GM19468 (cell line): ENCODE measurements at regions not wholly inside any gene's neighbourhood (a gene's known extent, or its start where the extent isn't known, plus 50 kb on each side); places are given as distances from the start of the nearest gene placed in this dataset.

Source experiments
- ATAC-seq: cut with Tn5 transposase; IDR thresholded peaks from one replicate; pipeline ENCODE4 v1.9.1; 2021; ENCODE audit warnings: mild to moderate bottlenecking, moderate library complexity, moderate number of reproducible peaks; ENCODE audit not compliant: unreplicated experiment; ENCODE audit errors: extremely low read depth

DNA sequence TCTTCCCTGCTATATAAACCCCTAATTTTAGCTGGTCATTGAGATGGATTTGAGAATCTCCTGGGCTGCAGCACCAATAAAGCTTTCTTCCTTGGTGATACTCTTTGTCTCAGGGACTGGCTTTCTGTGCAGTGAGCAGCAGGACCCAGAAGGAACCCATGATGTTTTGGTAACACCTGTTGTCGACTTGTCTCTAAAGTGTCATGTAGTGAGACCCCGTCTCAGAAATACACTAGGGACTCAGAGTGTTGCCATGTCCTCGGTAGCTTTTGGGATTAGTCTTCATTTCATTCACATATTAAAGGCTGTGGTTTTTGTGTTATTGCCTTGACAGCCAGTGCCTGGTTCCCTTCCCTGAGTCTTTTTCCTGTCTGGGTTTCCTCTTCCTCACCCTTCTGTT lies 1078.7 kb downstream of the TBC1D22A start:
- ATAC-seq: no peak

DNA sequence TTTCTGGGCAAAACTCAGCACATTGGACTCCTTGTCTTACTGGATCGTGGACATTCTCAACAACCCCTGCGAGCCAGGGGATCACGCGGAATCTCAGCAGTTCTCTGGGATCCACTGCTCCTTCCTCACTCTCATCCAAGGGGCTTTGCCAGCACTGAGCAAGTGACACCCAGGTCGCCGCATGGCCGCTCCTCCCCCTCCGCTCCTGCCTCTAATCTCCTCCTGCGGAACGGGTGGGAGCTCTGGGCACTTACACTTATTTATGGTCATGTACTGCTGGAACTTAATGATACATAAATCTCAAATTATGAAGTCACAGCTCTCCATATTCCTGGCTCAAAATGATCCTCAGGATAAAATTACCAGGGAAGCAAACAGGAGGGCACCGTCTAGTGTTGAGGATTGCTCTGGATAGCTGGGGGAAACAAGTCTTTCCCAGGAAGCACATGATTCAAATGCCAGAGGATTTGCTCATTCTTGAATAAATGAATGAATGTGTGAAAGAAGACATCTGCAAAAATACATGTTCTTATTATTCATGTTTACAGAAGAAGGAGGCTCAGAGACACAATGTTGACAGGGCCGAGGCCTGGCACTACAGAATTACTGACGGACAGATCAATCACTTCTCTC lies 1077.3 kb downstream of the TBC1D22A start:
- no peak for ATAC-seq

DNA sequence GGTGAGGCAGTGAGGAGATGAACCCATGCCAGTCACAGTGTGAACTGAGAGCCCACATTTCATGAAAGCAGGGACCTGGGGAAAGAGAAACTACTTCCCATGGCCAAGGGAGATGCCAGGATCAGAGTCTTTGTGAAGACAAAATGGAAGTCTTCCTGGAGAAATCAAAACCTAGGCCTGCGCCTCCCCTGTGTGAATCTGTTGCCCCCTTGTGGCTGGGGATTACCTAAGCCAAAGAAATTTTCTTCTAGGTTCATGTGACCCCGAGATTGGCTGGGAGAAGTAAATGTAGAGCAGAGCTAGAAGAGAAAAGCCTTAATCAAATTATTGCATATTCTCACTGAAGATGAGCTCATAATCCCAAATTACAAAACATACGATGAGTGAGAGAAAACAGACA lies 1075.3 kb downstream of the TBC1D22A start:
- no peak for ATAC-seq

GRCh38 chr22:47836957-47837356 lies 1074.5 kb downstream of the TBC1D22A start:
- no peak for ATAC-seq

DNA sequence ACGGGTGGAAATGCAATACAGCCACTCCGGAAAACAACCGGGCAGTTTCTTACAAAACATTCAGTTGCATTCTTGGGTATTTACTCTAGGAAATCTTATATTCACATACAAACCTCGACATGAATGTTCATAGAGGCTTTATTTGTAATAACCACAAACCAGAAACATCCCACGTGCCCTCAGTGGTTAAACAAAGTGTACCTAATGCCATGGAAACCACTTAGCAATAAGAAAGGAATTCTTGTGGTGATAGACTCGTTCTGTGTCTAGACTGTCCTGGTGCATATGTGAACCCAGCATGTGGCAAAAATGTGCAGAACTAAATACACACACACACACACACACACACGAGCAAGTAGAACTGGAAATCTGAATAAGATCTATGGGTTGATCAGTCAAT lies 1073.3 kb downstream of the TBC1D22A start:
- ATAC-seq: no peak

GRCh38 chr22:47826016-47826415 lies 1063.6 kb downstream of the TBC1D22A start:
- no peak for ATAC-seq

- ATAC-seq: no peak
These were observed 1060.0 kb downstream of the TBC1D22A start for GRCh38 chr22:47822422-47822821.

- no peak for ATAC-seq
These were observed 1056.0 kb downstream of the TBC1D22A start for GRCh38 chr22:47818496-47818895.

DNA sequence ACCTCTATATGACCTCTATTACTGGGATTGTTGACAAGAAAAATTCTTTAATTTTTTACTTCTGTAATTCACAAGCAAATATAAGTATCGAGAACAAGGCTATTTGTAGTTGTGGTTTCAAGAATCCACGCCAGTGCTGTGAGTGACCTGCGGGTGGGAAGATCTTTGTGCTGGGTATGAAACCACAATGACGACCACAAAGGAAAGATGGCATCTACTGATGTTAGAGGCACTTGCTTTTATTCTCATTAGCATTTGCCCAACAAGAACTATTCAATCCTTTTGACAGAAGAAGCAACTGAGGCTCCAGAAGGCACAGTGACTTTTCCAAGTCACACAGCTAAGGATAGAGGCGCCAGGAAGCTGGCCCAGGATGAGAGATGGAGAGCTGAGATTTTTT lies 1054.9 kb downstream of the TBC1D22A start:
- ATAC-seq: no peak

DNA sequence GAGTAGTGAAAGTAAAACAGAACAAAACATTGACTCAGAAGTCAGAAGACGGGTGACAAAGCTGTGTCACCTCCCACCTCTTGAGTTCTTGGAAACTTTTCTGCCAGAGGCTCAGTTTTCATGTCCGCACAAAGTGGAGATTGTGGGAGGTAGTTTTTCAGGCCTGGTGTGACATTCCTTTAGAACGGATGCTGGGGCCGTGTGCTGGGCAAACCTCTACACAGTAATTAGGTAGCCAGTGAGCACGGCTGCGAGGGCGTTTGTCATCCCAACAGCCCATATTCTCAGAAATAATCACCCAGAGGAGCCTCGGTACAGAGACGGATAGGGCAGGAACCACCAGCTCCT lies 1054.4 kb downstream of the TBC1D22A start:
- ATAC-seq: no peak

- ATAC-seq: no peak
These were observed 1053.8 kb downstream of the TBC1D22A start for GRCh38 chr22:47816121-47816862.

GRCh38 chr22:47814474-47814873 lies 1052.0 kb downstream of the TBC1D22A start:
- no peak for ATAC-seq

DNA sequence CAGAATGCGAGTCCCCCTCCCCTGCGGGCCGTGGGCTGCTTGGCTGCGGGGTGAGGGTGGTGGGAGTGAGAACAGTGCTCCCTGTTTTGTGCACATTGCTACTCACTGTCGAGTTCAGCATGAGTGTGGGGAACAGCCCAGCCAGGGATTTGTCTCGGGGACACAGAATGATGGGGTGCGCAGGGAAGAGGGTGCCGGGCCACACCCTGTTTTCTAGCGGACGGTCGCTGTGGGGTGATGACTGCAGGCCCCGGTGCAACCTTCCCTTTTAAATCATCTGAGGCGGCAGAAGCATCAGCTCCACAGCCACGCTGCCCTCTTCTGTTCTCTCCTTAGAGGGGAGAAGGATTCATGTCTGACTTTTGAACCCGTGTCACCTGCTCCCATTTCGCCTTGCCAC lies 1051.2 kb downstream of the TBC1D22A start:
- ATAC-seq: no peak

GRCh38 chr22:47811971-47812370 lies 1049.5 kb downstream of the TBC1D22A start:
- ATAC-seq: no peak

GRCh38 chr22:47810505-47811500 lies 1048.4 kb downstream of the TBC1D22A start:
- ATAC-seq: no peak

GRCh38 chr22:47808886-47809620 lies 1046.6 kb downstream of the TBC1D22A start:
- no peak for ATAC-seq

GRCh38 chr22:47808236-47808635 lies 1045.8 kb downstream of the TBC1D22A start:
- no peak for ATAC-seq

DNA sequence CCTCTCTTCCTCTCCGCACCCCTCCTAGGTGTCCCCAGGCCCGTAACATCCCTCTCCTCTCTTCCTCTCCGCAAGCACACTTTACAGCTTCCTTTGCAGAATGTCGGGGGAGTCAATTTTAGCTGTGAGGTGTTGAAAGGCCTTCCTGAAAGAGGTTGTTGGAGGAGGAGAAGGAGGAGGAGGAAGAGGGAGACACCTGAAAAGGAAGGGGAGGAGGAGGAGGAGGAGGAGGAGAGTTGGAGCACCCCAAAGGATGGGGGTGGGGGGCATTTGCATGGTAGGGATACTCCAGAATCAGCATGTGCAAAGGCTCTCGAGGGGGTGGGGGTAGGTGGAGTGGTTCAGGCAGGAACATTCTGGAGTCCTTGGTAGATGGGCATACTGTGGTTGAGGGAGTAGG lies 1045.1 kb downstream of the TBC1D22A start:
- ATAC-seq: no peak

DNA sequence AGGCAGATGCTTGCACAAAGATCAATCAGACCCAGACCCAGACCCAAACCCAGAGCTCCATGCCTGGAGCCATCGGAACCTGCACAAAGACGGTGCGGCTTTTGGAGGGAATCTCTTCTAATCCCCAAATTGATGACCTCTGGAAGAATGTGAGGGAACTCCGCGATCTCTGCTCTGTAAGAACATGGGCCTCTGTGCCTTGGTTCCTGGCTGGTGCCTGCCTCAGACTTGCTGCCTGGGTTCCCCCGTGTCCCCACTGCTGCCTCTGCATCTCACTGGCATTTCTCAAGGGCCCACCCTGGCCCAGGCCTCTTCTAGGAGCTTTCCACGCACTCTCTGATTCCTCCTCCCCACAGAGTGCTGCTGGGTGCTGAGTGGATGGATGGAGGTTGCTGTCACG lies 1044.4 kb downstream of the TBC1D22A start:
- ATAC-seq: no peak

GRCh38 chr22:47805394-47805935 lies 1043.0 kb downstream of the TBC1D22A start:
- ATAC-seq: no peak
